B cell (primary cell): ENCODE measurements at regions not wholly inside any gene's neighbourhood (a gene's known extent, or its start where the extent isn't known, plus 50 kb on each side); places are given as distances from the start of the nearest gene placed in this dataset.

Experiments
- ATAC-seq: fragments of 200-7000 bp; cut with Tn5 transposase; one replicate; pipeline ENCODE4 v1.10.0; 2021; ENCODE audit warnings: low read depth, mild to moderate bottlenecking, moderate number of reproducible peaks, moderate library complexity
- CTCF ChIA-PET: fragments of 350-600 bp; sonication (Branson Sonifier 250); formaldehyde crosslinking; loops from one replicate; lab custom pipeline; 2021; ENCODE audit warnings: antibody characterized with exemption, inconsistent platforms; lab: Charles Lee
- POLR2A ChIA-PET: fragments of 350-600 bp; sonication (Branson Sonifier 250); formaldehyde crosslinking; loops from one replicate; lab custom pipeline; 2021; ENCODE audit warnings: antibody characterized with exemption; lab: Charles Lee
- DNase-seq: peaks from one replicate; pipeline ENCODE4 v3.0.0; 2013
- H2AFZ ChIP-seq: 2 replicates; pipeline ENCODE4 v1.6.1; 2012; ENCODE audit warnings: mild to moderate bottlenecking, low read depth, low read length; ENCODE audit not compliant: insufficient read depth, poor library complexity, severe bottlenecking
- H3K27ac ChIP-seq, 2 donors: 1 replicate in 1 of 2; 2 replicates in 1 of 2; pipeline ENCODE4 v1.5.1; 2012 to 2013; ENCODE audit warnings: low read length in 2 of 2, mild to moderate bottlenecking in 2 of 2, moderate library complexity in 1 of 2
- H3K27me3 ChIP-seq, 4 experiments: fragments of 200-600 bp in 1 of 4; sonication (generic) in 1 of 4; replicated peaks in 1 of 4; 1 replicate in 2 of 4; 2 replicates in 2 of 4; pipeline versions ENCODE4 v1.6.1 to v1.7.0; 2013 to 2016; ENCODE audit warnings: low read length in 3 of 4, mild to moderate bottlenecking in 2 of 4, mixed read lengths in 1 of 4, moderate library complexity in 1 of 4; ENCODE audit not compliant: insufficient read depth in 4 of 4, control insufficient read depth in 3 of 4; ENCODE audit errors: control extremely low read depth in 1 of 4
- H3K36me3 ChIP-seq, 2 experiments: replicated peaks in 1 of 2; 1 replicate in 1 of 2; 2 replicates in 1 of 2; pipeline versions ENCODE4 v1.6.1 to v1.7.1; 2013; ENCODE audit warnings: low read length in 1 of 2; ENCODE audit not compliant: insufficient read depth in 2 of 2, control insufficient read depth in 1 of 2; ENCODE audit errors: control extremely low read depth in 1 of 2, extremely low read depth in 1 of 2
- H3K4me1 ChIP-seq, 2 donors: fragments of 200-600 bp in 1 of 2; sonication (generic) in 1 of 2; 1 replicate in 1 of 2; 2 replicates in 1 of 2; pipeline versions ENCODE4 v1.5.1 to v1.6.1; 2013 to 2017; ENCODE audit warnings: low read length in 2 of 2; ENCODE audit not compliant: control insufficient read depth in 2 of 2, insufficient read depth in 2 of 2
- H3K4me2 ChIP-seq: replicated peaks from 2 replicates; pipeline ENCODE3; 2012; ENCODE audit warnings: mild to moderate bottlenecking, low read depth, low read length; ENCODE audit not compliant: poor library complexity, severe bottlenecking
- H3K4me3 ChIP-seq, 5 experiments: fragments of 200-600 bp in 1 of 5; sonication (generic) in 1 of 5; 1 replicate in 3 of 5; 2 replicates in 2 of 5; pipeline versions ENCODE4 v1.5.1 to v1.7.0; 2011 to 2016; ENCODE audit warnings: low read length in 4 of 5, mild to moderate bottlenecking in 4 of 5, low read depth in 2 of 5, control low read depth in 1 of 5, moderate library complexity in 1 of 5; ENCODE audit not compliant: insufficient read depth in 1 of 5; ENCODE audit errors: control extremely low read depth in 1 of 5, extremely low read depth in 1 of 5
- H3K79me2 ChIP-seq: fragments of 200-600 bp; sonication (generic); one replicate; pipeline ENCODE4 v1.6.0; 2016; ENCODE audit warnings: low read length; ENCODE audit not compliant: control insufficient read depth, insufficient read depth
- H3K9ac ChIP-seq: fragments of 200-600 bp; sonication (generic); 2 replicates; pipeline ENCODE4 v1.6.1; 2017; ENCODE audit warnings: mild to moderate bottlenecking, low read length, moderate library complexity
- H3K9me3 ChIP-seq, 3 donors: one replicate each; pipeline versions ENCODE4 v1.6.1 to v1.7.1; 2013; ENCODE audit warnings: low read length in 2 of 3; ENCODE audit not compliant: control insufficient read depth in 2 of 3, insufficient read depth in 1 of 3; ENCODE audit errors: control extremely low read depth in 1 of 3
- H4K20me1 ChIP-seq: 2 replicates; pipeline ENCODE4 v1.6.0; 2012; ENCODE audit warnings: mild to moderate bottlenecking, low read length; ENCODE audit not compliant: insufficient read depth, control insufficient read depth, poor library complexity, severe bottlenecking
- H3K27ac Mint-ChIP-seq: one replicate; pipeline ENCODE4 v1.8.0; 2021; ENCODE audit warnings: mixed read lengths
- H3K27me3 Mint-ChIP-seq: one replicate; pipeline ENCODE4 v1.8.0; 2021; ENCODE audit warnings: mixed read lengths
- H3K4me1 Mint-ChIP-seq: one replicate; pipeline ENCODE4 v1.8.0; 2021; ENCODE audit warnings: mixed read lengths
- H3K4me3 Mint-ChIP-seq: one replicate; pipeline ENCODE4 v1.8.0; 2021; ENCODE audit warnings: mixed read lengths
- H3K9me3 Mint-ChIP-seq: one replicate; pipeline ENCODE4 v1.8.0; 2022; ENCODE audit warnings: mixed read lengths; ENCODE audit not compliant: insufficient read depth
- CTCF ChIP-seq: fragments of 200-600 bp; IDR thresholded peaks from one replicate; pipeline ENCODE4 v1.8.0; 2022; ENCODE audit warnings: antibody characterized with exemption, mild to moderate bottlenecking
- EZH2 ChIP-seq: IDR thresholded peaks from 2 replicates; pipeline ENCODE4 v1.6.1; 2012; ENCODE audit warnings: borderline replicate concordance, low read depth, mild to moderate bottlenecking, moderate library complexity, low read length; ENCODE audit not compliant: insufficient read depth, poor library complexity, severe bottlenecking
- WGBS: methylation state at CpG from one replicate; pipeline ENCODE4 v1.1.5; 2013; ENCODE audit warnings: missing lambda C conversion rate; ENCODE audit not compliant: insufficient coverage; 5-methylcytosine and 5-hydroxymethylcytosine counted together
- intact Hi-C: fragments of 100-400 bp; cut with micrococcal nuclease; formaldehyde crosslinking; loops from one replicate; pipeline ENCODE4 v1.10.0; 2022

GRCh38 chr10:52659085-52659484 lies 113.5 kb downstream of the MBL2 start:
- CTCF ChIA-PET: no interaction called here

DNA sequence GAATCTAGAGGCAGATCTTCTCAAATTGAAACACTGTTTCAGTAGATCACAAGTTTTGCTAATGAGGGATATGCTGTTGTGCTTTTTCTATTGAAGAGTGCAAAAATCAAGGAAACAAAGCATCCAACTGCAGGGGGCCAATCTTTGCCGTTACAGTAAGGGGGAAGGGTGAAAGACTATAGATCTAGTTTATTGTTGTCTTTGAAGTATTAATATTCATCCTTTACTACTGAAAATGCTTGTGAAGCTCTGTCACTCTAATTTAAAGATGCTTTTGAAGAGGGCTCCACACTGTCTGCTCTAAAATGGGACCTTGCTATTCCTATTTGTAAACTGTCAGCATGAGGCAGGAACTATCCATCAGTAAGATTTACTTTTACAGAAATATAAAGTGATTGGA lies 110.3 kb downstream of the MBL2 start:
- no peak overlapping the region for H3K9ac ChIP-seq
- Mint-ChIP-seq H3K9me3 (peaks cover 3% of the 10 kb centered on the region), H3K27ac (no peak overlapping the region), H3K27me3 (no peaks in the 10 kb centered on the region), H3K4me3 (no peak overlapping the region), H3K4me1 (no peaks in the 10 kb centered on the region)
- H3K27ac ChIP-seq: no peak overlapping the region
- no peaks in the 10 kb centered on the region for H3K36me3 ChIP-seq
- H3K79me2 ChIP-seq: no peaks in the 10 kb centered on the region
- H3K4me3 ChIP-seq: no peak overlapping the region
- POLR2A ChIA-PET: no interaction called here
- DNase-seq: no peak
- no peaks in the 10 kb centered on the region for H3K27me3 ChIP-seq
- H2AFZ ChIP-seq: no peak overlapping the region
- H3K9me3 ChIP-seq: no peaks in the 10 kb centered on the region
- H4K20me1 ChIP-seq: no peaks in the 10 kb centered on the region
- CTCF ChIA-PET: no interaction called here
- intact Hi-C loops: no loop called here
- ATAC-seq: no peak
- WGBS: no CpG with 5 or more reads among the region's 1 CpG
- TF ChIP-seq CTCF (no peak), EZH2 (no peak)
- no peaks in the 10 kb centered on the region for H3K4me1 ChIP-seq
- no peak overlapping the region for H3K4me2 ChIP-seq

More at GRCh38 chr10:52659085-52659484, 113.5 kb downstream of the MBL2 start:
- Histone ChIP-seq H3K27me3 (no peaks in the 10 kb centered on the region), H3K4me1 (no peaks in the 10 kb centered on the region), H3K4me2 (no peak overlapping the region), H3K27ac (no peak overlapping the region), H3K9me3 (no peaks in the 10 kb centered on the region), H4K20me1 (no peaks in the 10 kb centered on the region), H3K4me3 (no peak overlapping the region), H3K36me3 (no peaks in the 10 kb centered on the region), H3K9ac (no peak overlapping the region), H2AFZ (no peak overlapping the region), H3K79me2 (no peaks in the 10 kb centered on the region)
- TF ChIP-seq EZH2: no peak
- TF ChIP-seq CTCF: no peak
- no peak overlapping the region for H3K4me3 Mint-ChIP-seq
- no peaks in the 10 kb centered on the region for H3K4me1 Mint-ChIP-seq
- H3K27ac Mint-ChIP-seq: no peak overlapping the region
- ATAC-seq: no peak
- no peaks in the 10 kb centered on the region for H3K9me3 Mint-ChIP-seq
- intact Hi-C loops: no loop called here
- DNase-seq: no peak
- WGBS: no CpG with 5 or more reads among the region's 1 CpG
- POLR2A ChIA-PET: no interaction called here
- no peaks in the 10 kb centered on the region for H3K27me3 Mint-ChIP-seq
